GM19372 (cell line): ENCODE measurements at regions not wholly inside any gene's neighbourhood (a gene's known extent, or its start where the extent isn't known, plus 50 kb on each side); places are given as distances from the start of the nearest gene placed in this dataset.
"Not testable (repeated sequence)": the region's sequence is repeated elsewhere in the genome, so short reads cannot be mapped to it uniquely, and the experiment has no call there.

ENCODE experiments used
- ATAC-seq: cut with Tn5 transposase; IDR thresholded peaks from one replicate; pipeline ENCODE4 v1.9.1; 2021; ENCODE audit warnings: mild to moderate bottlenecking, low read depth, moderate library complexity; ENCODE audit not compliant: unreplicated experiment

GRCh38 chr7:22066522-22066921, 120.8 kb upstream of the CDCA7L start:
- ATAC-seq, result no peak

GRCh38 chr7:22064816-22065215, 119.1 kb upstream of the CDCA7L start:
- no peak for ATAC-seq

GRCh38 chr7:22061775-22062174, 116.1 kb upstream of the CDCA7L start:
- no peak for ATAC-seq

- no peak for ATAC-seq
Measured at GRCh38 chr7:22060863-22061262, 115.2 kb upstream of the CDCA7L start.

- no peak for ATAC-seq
Measured at GRCh38 chr7:22060197-22060596, 114.5 kb upstream of the CDCA7L start.

- no peak for ATAC-seq
Measured at GRCh38 chr7:22055226-22055625, 109.5 kb upstream of the CDCA7L start.

- no peak for ATAC-seq
Measured at GRCh38 chr7:22052674-22053365, 107.1 kb upstream of the CDCA7L start.

GRCh38 chr7:22051886-22052673, 106.4 kb upstream of the CDCA7L start:
- ATAC-seq, result no peak

- no peak for ATAC-seq
Measured at GRCh38 chr7:22049766-22050500, 104.2 kb upstream of the CDCA7L start.

- no peak for ATAC-seq
Measured at GRCh38 chr7:22043367-22043766, 97.7 kb upstream of the CDCA7L start.

GRCh38 chr7:22040923-22041595, 95.4 kb upstream of the CDCA7L start:
- no peak for ATAC-seq

GRCh38 chr7:22039670-22040069, 94.0 kb upstream of the CDCA7L start:
- ATAC-seq, result no peak

GRCh38 chr7:22032356-22032755, 86.7 kb upstream of the CDCA7L start:
- not testable (repeated sequence) for ATAC-seq

GRCh38 chr7:22028656-22029055, 83.0 kb upstream of the CDCA7L start:
- not testable (repeated sequence) for ATAC-seq

- no peak for ATAC-seq
Measured at GRCh38 chr7:22027475-22027874, 81.8 kb upstream of the CDCA7L start.

GRCh38 chr7:22025983-22026382, 80.3 kb upstream of the CDCA7L start:
- ATAC-seq, result no peak

- no peak for ATAC-seq
Measured at GRCh38 chr7:22025075-22025474, 79.4 kb upstream of the CDCA7L start.

GRCh38 chr7:22019931-22020330, 74.2 kb upstream of the CDCA7L start:
- ATAC-seq, result no peak

GRCh38 chr7:22016507-22016906, 70.8 kb upstream of the CDCA7L start:
- ATAC-seq, result no peak

- ATAC-seq, result no peak
Measured at GRCh38 chr7:22013711-22014110, 68.0 kb upstream of the CDCA7L start.

GRCh38 chr7:22008683-22009082, 63.0 kb upstream of the CDCA7L start:
- no peak for ATAC-seq
